Gastroesophageal sphincter (tissue), 2 donors: ENCODE measurements at regions not wholly inside any gene's neighbourhood (a gene's known extent, or its start where the extent isn't known, plus 50 kb on each side); places are given as distances from the start of the nearest gene placed in this dataset.

Experiments
- POLR2A ChIP-seq, 2 donors: fragments of 450-650 bp; IDR thresholded peaks; one replicate each; pipeline ENCODE4 v1.6.1; 2017; ENCODE audit warnings: antibody characterized with exemption in 2 of 2, mild to moderate bottlenecking in 2 of 2, moderate library complexity in 1 of 2
- POLR2AphosphoS5 ChIP-seq: sonication (generic); formaldehyde crosslinking; IDR thresholded peaks from one replicate; pipeline ENCODE4 v1.6.1; 2017; ENCODE audit warnings: antibody characterized with exemption

- TF ChIP-seq POLR2AphosphoS5 (no peak), POLR2A (IDR thresholded peaks at IDR 0.05) (no peak)
Measured at GRCh38 chr13:40504641-40505040, 161.8 kb downstream of the FOXO1 start.
